GM21717 (cell line): ENCODE measurements at regions not wholly inside any gene's neighbourhood (a gene's known extent, or its start where the extent isn't known, plus 50 kb on each side); places are given as distances from the start of the nearest gene placed in this dataset.
"Not testable (repeated sequence)": the region's sequence is repeated elsewhere in the genome, so short reads cannot be mapped to it uniquely, and the experiment has no call there.

ENCODE experiments used
- ATAC-seq: cut with Tn5 transposase; IDR thresholded peaks from one replicate; pipeline ENCODE4 v1.9.1; 2021; ENCODE audit warnings: mild to moderate bottlenecking, moderate library complexity; ENCODE audit not compliant: unreplicated experiment

- ATAC-seq = no peak
These were observed 116.8 kb upstream of the SERPINE2 start for GRCh38 chr2:224155896-224156295.

- ATAC-seq = no peak
These were observed 116.3 kb upstream of the SERPINE2 start for GRCh38 chr2:224155371-224155770.

DNA sequence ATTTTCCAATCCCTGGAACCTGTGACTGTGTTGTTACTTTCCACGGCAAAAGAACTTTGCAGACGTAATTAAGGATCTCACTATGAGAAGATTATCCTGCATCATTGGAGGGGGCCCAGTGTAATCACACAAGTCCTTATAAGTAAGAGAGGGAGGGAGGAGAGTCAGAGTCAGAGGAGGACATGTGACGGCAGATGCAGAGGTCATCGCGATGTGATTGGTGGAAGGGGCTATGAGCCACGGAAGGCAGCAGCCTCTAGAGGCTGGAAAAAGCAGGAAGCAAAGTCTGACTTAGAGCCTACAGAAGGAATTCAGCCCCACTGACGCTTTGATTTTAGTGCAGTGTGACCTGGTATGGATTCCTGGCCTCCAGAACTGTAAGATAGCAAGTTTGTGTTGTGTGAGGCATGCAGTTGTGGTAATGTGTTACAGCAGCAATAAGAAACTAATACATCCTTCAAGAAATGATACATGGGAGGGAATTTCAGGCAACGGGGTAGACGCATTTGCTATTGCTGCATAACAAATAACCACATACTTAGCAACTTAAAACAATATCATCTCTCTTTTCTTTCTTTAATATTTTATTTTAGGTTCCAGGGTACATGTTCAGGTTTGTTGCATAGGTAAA is 112.7 kb upstream of the SERPINE2 start:
- no peak for ATAC-seq

DNA sequence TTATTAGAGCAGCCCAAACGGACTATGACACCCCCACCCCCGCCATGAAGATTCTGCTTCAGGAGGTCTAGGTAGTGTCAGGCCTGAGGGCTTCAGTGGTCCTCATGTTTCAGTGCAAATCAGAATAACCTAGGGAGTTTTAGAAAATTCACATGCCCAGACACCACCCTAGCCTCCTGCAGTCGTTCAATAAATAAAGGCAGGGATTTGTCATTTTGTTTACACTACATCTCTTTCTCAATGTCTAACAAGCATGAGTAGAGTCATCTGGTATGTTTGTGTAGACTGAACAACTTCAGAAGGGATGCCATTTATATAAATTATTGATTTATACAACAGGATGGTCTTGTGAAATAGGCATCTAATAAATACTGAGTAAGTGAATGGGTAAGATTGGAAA is 112.1 kb upstream of the SERPINE2 start:
- no peak for ATAC-seq

GRCh38 chr2:224148058-224148457 is 109.0 kb upstream of the SERPINE2 start:
- ATAC-seq = not testable (repeated sequence)

DNA sequence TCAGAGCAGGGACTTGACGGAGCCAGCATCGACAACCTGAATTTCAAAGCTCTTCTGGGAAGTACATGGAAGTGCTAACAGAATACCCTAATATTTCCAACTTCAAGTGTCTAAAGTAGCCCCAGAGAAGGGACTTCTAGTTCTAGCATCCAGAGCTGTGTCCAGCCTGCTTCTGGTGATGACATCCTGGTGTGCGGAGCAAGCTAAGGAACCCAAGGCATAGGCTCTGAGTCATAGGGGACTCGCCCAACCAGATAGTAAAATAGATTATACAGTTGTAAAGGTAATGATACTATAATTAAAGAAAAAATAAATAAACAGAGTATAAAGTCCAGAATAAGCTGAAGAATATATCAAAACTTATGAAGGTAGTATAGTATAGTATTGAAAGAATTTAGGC is 108.1 kb upstream of the SERPINE2 start:
- ATAC-seq = no peak

DNA sequence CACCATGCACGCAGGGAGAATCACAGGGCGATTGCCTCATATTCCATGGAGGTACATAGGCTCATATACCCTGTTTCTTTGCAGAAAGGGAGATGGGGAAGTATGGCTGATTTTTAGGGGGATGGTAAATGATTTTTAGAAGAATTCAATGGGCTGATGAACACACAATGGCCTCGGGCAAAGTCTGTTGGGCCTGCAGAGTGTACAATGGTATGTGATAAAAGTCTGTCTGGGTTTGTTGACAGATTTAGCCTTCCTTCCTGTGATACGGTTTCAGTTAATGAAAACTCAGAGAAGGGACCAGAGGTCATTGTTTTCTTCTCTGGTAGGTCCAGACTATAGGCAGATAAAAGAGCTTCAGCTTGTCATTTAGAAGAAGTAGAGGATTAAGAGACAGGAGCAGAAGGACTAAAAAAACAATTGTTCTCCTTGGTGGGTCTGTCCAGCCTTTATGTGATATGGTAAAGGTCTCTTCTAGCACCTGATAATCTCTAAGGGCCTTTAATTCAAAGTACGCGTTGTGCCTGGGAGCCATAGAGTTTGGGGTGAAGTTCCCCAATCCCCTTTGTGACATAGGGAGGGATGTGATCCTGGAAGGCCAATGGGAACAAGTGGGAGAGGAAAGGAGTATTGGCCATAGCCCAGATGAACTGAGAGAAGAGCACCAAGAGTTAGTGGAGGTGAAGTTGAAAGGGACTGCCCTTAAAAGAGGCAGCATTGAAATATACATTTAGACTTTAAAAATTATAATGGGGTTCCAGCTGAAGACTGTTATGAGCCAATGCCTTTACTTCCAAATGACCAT is 107.5 kb upstream of the SERPINE2 start:
- no peak for ATAC-seq

- ATAC-seq = no peak
These were observed 106.8 kb upstream of the SERPINE2 start for GRCh38 chr2:224145751-224146355.

GRCh38 chr2:224143526-224143925 is 104.4 kb upstream of the SERPINE2 start:
- no peak for ATAC-seq

DNA sequence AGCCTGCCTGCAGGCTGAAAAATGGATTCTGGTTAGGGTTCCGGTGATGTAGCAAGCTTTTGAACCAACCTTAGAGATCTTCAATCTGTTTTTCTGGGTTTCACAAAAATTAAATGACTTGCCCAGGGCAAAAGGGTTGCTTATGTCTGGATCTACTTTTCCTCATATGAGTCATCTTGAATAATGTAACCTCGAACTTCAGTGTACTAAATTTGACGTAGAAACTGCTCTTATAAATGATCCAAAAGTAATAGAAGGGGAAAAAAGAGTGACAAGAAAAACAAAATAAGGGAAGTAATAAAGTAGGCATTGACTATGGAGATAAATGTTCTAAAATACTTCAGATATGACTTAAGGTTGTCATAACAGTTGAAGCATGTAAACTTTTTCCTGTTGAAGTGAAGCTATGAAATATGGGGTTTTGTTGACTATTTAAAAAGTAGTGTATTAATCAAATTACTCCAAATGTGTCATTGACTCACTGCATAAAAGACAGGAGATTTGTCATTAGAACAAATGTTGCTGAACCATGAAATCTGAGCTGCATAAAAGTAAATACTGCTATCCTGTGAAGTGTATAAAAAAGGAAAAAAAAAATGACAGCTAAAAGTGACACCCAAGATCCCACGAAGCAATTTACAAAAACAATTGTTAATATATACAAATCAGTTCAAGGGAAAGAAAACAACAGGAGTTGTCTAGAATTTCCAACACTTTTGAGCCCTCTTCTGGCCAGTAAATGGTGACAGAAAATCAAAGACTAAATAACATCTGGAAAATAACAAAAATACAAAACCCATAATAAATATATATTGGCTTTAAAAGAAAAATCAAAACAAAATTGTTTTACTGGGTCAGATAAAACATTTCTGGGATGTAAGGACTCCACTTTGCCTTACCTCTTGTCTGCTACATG is 103.6 kb upstream of the SERPINE2 start:
- no peak for ATAC-seq

- no peak for ATAC-seq
These were observed 102.2 kb upstream of the SERPINE2 start for GRCh38 chr2:224141304-224141703.

DNA sequence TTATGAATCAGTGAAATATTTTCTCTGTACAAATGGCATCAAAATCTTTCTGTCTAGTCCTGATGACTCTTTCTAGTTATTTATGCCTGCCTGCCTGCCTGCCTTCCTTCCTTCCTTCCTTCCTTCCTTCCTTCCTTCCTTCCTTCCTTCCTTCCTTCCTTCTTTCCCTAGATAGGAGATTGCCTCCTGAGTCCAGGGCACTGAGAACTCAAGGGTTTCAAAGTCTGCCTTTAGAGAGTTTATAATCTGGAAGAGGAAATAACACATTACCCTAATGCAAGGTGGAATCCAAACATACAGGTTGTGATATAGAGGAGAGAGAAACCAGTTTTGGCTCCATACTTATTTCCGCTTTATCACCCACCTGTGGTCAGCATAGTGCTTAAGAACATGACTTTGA is 98.1 kb upstream of the SERPINE2 start:
- ATAC-seq = no peak

DNA sequence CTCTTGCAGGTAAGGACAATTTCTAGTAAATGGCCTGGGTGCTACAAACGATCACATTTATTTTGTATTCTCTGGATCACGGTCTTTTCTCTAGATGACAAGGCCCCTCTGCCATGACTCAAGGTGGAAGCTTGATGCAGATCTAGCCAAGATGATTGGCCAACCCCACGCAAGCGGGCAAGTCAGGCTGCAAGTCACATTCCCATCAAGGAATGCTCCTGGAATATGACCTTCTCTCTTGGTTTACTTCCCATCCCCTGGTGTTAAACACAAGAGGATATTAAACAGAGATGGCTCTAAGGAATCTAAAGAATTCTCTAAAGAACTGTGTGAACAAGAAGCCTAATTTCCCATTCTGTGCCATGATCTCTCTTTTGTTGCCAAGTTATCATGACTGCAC is 97.3 kb upstream of the SERPINE2 start:
- no peak for ATAC-seq

DNA sequence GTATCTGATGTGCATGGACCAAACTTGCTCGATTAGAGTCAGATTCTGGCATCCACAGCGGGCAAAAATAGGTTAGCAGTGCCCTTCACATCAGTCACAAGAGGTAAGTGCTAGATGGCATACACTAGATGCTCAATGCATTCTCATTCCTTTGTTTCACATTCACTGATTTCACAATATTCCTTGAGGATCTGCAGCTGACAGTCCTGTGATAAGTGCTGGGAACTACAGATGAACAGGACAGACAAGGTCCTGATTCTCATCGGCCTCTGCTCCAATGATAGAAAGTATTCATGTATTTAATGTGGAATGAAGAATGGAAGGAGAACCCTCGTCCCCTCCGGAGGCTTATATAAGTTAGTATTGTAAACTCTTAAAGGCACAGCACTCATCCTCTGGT is 96.8 kb upstream of the SERPINE2 start:
- ATAC-seq = no peak

- no peak for ATAC-seq
These were observed 95.1 kb upstream of the SERPINE2 start for GRCh38 chr2:224134003-224134734.

DNA sequence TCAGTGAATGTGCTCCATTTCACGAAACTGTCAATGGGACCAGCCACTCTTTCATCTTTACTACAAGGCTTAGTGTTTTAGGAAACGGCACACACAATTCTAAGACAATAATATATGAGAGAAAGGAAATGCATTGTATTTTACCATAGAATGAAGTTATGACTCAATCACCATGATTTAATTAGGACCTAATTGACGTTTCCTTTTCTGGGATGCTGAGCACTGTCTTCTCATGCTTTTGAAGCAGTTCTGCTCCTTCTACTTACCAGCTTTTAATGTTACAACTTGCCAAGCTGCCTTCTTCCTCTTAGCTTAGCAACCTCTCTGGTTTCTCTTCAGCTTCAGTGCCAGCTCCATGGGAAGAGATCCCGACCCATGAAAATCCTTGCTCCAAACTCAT is 94.3 kb upstream of the SERPINE2 start:
- no peak for ATAC-seq

DNA sequence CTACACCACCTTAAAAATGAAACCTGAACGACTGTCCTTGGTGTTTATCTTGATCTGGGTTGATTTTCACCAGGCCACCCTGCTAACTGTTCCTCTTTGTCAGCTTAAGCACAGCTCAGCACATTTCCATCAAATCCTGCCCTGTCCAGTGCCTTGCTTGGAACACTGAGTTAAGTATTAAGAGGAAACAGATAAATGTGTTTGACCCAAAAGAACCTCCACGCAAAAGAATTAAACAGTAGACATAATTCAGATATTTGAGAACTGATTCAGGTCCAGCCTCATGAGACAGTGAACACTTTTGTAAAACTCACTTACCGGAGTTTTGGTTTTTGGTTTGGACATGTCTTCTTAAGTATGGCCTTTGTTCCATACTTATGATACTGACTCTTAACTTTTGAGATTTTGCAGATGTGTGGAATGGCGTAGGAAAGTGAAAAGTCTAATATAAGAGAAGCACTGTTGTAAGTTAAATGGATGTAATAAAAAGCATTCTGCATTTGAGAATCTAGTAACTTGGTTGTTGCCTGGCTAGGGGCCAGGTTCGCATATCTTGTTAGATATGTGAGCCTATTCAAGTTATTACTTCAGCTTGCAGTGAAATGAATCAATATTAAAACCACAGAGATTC is 88.9 kb upstream of the SERPINE2 start:
- no peak for ATAC-seq

- ATAC-seq = no peak
These were observed 87.4 kb upstream of the SERPINE2 start for GRCh38 chr2:224126440-224126839.

GRCh38 chr2:224126003-224126402 is 86.9 kb upstream of the SERPINE2 start:
- no peak for ATAC-seq

DNA sequence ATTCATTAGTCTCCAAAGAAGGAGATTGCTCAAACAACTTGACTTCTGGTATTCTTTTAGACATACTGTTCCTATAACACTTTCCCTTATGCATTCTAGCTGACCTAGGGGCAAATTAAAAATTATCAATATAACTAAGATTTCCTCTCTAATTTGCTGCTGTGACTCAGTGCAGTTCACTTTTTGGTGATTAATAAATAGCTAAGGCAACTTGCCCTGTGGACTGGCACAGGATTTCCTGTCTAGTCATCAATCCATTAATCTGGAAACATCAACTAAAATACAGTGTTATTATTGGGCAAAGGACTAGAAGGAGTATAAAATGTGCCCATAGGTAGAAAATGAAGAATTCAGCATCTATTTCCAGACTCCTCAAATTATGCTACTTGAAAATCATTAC is 83.5 kb upstream of the SERPINE2 start:
- no peak for ATAC-seq
